ENCODE measurements at regions not wholly inside any gene's neighbourhood (a gene's known extent, or its start where the extent isn't known, plus 50 kb on each side); places are given as distances from the start of the nearest gene placed in this dataset.

DNA sequence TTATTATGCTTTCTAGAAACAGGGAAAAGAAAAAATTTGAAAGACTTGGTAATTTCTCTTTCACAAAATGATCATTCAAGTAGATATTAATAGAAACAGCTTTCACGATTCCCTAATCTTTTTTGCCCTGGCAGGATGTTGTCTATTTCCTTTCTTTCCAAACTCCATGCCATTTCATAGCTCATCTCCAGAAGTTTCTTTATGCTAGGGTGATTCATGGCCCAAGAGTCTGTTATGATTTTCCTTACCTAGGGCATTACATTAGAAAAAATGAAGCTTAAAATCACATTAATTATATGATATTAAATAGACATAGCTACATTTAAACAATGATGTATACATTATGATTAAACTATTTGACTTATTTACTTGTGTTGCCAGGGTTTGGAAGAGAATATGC, 762.1 kb downstream of the LTN1 start:
- no peak for DNase-seq (ENCODE audit: low read depth)

DNA sequence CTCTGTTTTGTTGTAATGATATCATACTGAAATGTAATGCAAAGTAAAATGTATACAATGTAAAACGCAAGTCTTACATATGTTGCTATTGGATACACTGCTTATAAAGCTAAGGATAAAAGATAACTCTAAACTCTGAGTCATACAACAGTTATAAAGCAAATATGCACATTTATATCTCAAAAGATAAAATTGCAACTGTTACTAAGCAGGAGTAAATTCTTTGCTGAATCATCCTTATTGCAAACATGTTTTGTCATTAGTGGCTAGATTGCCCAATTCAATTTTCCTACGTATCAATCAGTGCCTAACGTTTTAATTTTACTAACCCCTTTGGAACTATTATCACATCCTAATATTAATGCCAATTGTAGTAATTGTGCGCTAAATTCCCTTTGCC, 762.9 kb downstream of the LTN1 start:
- no peak for DNase-seq (ENCODE audit: low read depth)

DNA sequence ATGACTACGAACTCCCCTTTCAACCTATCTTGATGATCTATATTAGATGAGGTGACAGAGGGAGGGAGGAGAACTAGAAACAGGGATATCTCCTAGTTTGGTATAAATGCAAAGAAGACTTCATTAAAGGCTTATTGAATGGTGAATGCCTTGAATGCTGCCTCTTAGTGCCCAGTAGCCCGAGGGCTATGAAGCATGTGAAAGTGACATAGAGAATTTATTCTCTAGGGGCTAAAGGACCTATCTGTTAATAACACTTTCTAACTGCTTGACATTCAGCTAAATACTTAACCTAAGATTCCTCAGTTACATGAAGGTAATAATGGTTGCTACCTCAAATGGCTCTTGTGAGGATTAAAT, 764.1 kb downstream of the LTN1 start:
- DNase-seq (ENCODE audit: low read depth), result no peak

DNA sequence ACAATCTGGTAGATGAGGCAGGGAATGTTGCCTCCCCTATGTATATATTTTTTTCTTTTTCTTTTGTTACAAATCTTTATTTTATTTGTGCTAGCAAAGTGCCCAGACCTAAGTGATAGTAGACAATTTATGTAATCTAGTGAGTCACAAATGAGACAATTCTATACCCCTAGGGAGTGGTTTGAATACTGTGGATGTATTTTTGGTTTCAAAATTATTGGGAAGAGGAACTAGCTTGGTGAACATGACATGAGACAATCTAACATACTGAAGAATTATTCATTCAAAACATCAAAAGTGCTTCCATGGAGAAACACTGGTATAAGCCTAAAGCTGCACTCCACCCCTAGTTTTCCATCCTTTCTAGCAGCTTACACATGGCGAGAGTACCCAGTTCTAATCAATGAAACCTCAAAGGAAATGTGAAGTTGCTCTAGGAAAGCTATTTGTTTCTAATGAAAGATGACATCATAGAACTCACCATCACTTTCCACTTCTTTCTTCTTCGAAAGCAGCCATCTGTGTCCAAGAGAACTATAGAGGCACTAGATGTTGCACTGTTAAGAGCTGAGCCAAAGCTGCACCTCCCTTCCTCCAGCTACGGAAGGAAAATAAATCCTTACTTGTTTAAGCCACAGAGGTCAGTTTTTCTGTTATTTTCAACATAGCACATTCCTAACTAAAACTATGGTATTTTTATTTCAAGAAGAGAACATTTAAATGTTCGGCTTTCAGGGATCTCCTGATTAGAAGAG, 764.6 kb downstream of the LTN1 start:
- DNase-seq (ENCODE audit: low read depth), result no peak

DNA sequence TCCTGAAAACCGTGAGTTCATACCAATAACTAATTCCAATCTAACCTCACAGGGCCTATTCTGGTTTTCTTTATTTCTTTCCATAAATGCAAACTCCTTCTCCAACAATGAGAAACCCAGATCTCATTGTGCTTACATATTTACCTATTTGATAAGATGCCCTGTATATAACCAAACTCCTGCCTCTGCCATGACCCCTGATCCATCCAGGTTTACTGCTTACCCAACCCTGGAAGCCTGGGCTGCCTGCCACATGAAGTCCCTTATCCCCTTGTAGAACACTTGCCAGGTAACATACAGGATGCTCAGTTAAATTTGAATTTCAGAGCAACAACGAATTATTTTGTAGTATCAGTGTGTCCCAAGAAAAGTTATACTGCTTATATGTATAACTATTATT, 766.1 kb downstream of the LTN1 start:
- no peak for DNase-seq (ENCODE audit: low read depth)

DNA sequence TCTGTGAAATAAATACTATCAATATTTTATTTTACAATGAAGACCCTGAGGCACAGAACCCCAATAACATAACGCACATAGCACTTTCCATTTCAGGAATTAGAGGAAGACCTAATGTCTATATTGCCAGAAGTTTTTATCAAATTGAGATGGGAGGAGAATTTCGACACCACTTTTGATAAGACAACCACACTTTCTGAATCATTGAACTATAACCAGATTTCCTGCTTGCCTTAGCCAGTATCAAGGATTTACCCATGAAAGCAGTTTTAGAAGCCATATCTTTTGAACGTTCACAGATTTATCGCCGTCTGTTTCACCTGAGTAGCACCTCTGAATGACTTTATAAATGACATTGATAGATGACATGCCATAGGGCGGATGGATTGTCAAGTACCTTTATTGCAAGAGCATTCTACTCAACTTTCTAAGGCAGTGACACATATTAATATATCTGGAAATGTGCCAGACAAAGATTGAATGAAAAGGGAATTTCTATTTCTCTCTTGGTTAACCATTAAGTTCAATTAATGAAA, 768.4 kb downstream of the LTN1 start:
- no peak for DNase-seq (ENCODE audit: low read depth)

DNA sequence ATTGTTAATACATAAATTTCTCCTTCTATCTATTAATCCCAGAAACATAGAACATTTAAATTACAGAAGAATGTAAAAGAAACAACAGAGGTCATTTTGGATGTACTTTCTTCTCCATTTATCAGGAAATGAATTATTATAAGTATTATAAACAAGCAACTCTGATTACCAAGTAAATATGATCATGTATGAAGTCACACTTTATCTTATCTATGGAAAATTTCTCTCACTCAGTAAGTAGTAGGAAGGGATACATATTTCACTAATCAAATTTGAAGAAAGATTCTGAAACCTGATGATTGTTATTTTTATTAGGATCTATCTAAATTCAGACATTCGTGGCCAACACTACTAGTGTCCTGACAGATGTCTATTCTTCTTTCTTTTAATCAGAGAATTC, 770.7 kb downstream of the LTN1 start:
- DNase-seq (ENCODE audit: low read depth), result no peak

DNA sequence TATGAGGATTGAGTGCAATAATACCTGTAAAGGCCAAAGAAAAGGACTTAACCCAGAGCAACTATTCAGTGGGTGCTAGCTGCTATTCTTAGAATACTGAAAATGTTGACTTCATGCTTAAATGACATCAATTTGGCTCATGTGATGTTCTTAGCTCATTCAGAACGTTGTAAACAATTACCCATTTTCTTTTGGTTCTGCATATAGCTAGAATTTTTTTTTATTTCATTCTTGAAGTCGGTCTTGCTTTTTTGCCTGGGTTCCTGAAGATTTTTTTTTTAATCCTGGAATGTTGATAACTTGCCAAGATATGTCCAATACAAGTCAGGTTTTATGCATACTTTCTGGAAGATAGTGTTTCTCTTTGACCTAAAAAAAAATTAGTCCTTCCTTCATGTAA, 772.0 kb downstream of the LTN1 start:
- no peak for DNase-seq (ENCODE audit: low read depth)

DNA sequence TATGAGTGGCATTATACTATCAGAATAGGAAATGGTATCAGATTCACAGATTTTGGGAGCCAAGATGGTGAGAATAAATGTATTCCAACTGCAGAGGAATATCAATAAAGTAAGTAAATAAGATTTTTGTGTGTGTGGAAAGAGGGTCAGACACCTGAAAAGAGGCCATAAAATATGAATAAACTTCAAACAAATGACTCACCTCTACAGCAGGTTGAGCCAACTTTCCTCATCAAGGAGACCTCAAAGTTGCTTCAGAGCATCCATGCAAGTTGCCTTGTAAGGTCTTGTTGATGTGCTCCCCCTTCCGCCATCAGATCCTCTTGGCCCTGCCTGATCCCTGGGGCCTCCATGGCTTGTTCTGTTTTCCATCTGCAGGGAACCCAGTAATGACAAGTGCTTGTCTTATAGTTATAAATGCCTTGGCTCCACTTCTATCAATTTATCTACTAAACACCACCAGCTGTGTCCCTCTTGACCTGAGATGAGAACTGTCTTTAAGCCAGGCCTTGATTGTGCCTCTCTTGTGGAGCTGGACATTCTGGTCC, 775.6 kb downstream of the LTN1 start:
- DNase-seq (ENCODE audit: low read depth), result no peak

DNA sequence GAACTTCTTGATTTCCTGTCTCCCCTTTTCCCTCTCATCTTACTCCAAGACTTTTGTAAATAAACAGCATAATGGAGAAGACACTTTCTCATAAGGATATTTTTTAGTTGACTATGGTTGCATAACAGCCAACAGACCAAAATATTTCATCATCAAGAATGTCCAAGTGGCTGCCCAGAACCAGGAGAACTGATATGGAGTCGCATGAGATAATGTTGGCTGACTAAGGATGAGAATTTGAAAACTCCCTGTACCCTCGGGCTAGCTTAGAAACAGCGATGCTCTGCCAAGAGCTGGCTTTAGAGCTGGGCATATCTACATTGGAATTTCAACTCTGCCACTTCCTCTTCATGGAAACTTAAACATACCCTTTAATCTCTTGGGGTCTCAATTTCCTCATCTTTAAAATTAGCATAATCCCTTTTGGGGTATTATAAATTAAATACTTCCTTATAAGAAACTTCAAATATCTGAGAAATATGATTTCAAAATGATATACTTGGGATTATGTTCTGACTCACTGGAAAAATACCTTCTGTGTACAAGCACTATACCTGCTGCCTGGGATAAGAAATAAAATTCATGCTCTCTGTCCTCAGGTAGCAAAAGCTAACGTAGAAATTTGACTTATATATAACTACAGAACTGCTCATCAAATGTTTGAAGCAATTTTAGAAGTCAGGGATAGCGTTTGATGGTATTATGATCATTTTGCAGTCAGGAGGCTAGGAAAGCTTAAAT, 777.3 kb downstream of the LTN1 start:
- no peak for DNase-seq (ENCODE audit: low read depth)

DNA sequence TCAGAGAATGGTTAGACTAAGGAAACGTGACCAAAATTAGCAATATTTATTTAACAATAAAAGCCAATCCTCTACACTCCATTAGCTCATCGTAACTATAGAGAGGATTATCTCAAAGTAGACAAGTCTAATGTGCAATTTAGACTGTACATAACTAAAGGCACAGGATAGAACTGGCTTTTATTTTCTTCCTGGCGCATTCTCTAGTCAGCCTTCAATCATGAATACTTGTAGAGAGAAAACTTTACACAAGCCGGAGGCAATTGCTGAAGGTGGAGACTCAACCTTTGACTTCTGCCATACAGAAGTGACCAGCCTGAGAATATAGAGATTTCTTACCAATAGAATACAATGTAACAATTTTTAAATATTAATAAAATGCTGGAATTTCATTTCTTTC, 777.9 kb downstream of the LTN1 start:
- no peak for DNase-seq (ENCODE audit: low read depth)

DNA sequence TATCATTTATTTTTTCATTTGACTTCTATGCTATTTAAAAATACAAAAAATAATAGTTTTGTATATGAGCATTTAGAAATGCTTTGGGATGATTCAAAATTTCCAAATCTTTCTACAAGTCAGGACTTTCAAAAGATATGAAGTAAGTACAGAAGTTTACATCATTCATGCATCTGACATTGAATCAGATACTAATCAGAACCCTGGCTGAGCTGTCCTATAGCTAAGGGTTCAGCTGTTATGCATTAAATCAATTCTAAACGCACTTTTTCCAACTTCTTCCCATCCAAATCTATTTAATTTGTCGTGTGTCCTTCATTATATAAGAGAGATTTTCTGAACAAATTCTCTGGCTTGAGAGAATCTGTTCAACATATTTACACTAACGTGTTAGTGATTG, 779.4 kb downstream of the LTN1 start:
- no peak for DNase-seq (ENCODE audit: low read depth)

DNA sequence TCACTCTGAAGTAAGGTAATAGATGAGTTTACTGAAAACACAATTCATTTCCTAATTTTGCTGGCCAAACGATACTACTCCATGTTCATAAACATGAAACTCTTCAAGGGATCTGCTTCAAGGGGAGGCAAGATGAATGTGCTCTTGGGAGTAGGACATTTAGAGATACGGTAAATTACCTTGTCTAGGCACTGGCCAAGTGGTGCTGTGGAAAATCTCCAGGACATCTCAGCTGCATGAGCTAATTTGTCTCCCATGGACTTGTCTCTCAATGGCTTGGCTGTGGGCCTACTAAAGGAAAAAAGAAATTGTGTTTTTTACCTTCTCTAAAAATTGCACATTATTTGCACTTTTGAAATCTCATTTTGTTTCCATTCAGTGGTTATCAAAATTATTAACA, 780.6 kb downstream of the LTN1 start:
- no peak for DNase-seq (ENCODE audit: low read depth)

DNA sequence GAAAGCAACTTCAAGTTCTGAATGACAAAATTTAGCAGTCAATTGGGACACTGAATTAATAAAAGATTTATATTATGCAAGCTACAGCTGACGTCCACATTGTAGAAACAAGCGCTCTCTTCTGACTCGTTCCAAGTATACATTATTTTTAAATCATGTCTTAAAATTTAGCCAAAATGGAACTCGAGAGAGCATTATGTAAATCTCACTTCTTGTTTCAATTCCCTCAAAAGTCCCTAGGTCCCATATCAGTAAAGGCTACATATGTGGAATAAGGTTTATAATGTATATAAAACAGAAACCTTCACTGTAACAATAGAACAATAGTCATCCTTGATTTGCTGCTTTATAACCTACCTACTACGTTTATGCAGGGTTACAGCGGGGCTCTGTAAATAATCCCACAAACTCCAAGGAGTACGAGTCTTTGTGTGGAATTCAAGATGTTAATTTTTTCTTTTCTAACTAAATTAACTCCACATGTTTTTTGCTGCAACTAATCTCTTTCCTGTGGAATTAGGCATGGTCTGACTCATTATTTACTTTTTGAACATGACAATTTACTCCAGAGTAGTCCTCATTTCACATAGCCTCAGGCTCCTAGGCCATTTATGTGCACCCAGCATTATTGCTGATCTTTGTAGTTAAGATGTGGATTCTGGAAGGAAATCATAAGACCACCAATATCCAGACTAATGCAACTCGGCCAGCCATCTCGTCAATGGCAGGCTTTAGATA, 785.1 kb downstream of the LTN1 start:
- no peak for DNase-seq (ENCODE audit: low read depth)

DNA sequence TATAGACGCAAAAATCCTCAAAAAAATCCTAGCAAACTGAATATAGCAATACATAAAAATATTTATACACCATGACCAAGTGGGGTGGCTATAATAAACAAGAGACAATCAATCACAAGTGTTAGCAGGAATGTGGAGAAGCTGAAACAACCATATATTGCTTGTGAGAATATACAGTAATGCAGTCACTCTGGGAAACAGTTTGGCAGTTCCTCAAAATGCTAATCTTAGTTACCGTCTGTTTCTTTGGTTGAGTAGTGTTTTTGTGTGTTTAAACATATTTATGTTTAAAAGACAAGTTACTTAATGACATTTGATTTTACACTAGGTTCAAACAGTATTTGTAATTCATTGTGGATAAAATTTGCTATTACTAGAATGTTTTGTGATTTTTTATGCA, 792.0 kb downstream of the LTN1 start:
- DNase-seq (ENCODE audit: low read depth), result no peak

DNA sequence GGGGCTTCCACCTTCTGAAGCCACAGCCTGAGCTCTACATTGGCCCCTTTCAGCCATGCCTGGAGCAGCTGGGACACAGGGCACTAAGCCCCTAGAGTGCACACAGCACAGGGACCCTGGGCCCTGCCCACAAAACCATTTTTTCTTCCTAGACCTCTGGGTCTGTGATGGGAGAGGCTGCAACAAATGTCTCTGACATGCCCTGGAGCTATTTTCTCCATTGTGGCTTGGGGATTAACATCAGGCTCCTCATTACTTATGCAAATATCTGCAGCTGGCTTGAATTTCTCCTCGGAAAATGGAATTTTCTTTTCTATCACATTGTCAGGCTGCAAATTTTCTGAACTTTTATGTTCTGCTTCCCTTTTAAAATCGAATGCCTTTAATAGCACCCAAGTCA, 795.7 kb downstream of the LTN1 start:
- DNase-seq (ENCODE audit: low read depth), result no peak

DNA sequence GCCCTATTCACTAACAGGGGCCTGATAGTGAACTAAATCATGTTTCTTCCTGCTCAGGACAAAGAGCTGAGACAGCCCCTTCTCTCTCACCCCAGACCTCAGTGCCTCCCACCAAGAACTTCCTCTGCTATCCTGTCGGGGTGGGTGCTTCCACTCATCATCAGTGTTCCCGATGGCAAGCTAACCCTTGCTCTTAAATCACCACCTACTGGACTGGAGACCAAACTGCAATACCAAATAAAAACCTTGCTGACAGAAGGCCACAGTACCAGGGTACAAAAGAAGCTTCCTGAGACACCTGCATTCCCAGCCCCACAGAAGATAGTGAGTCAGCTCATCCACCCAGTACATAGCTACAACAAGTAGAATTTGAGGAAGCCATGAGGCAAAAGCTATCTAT, 799.5 kb downstream of the LTN1 start:
- no peak for DNase-seq (ENCODE audit: low read depth)

DNA sequence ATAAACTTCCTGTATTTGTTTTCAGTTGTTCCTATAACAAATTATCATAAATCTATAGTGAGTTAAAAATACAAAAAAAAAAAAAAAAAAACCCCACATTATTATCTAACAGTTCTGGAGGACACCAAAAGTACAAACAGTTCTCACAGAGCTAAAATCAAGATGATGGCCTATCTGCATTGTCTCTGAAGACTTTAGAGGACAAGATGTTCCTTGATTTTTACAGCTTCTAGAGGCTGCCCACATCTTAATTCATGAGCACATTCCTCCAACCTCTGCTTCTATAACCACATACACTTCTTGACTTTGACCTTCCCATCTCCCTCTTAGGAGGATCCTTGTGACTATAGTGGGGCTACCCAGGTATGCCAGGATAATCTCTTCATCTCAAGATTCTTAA, 806.1 kb downstream of the LTN1 start:
- DNase-seq (ENCODE audit: low read depth), result no peak

DNA sequence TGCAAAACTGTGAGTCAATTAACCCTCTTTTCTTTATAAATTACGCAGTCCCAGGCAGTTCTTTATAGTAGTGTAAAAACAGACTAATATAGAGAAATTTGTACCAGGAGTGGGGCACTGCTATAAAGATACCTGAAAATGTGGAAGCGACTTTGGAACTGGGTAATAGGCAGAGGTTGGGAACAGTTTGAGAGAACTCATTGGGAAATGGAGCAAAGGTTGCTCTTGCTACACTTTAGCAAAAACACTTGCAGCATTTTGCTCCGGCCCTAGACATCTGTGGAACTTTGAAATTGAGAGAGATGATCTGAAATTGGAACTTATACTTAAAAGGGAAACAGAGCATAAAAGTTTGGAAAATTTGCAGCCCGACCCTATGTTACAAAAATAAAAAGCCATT, 810.9 kb downstream of the LTN1 start:
- DNase-seq (ENCODE audit: low read depth), result no peak

DNA sequence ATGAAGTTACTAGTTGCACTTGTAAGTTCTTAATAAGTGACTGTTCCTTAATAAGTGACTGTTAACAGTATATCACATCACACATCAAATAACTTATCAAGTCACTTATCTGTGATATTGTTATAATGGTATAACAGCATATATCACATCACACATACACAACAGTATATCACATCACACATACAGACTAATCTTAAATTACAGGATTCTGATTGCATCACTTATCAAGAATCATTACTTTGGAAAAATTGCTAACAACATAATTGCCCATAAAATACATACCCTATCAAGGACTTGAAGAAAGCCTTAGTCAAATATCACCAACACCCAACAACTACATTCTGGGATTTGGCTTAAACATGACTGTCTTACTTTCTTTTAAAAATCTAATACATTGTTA, 813.5 kb downstream of the LTN1 start:
- DNase-seq (ENCODE audit: low read depth), result no peak

DNA sequence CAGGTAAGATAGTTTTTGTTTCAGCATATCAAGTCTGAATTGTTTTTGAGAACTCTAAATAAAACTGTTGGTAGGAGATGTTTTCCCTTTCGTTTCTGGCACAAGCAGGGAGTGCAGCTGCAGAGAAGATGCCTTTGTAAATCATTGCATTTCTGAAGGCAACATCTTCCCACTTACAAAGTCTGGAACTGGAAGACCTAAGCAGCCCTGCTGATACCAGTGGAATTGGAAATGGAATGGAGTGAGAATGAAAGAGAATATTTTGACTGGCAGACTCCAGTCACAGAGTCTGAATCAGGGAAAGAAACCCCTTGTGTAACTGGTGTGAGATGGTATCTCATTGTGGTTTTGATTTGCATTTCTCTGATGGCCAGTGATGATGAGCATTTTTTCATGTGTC, 815.6 kb downstream of the LTN1 start:
- no peak for DNase-seq (ENCODE audit: low read depth)

DNA sequence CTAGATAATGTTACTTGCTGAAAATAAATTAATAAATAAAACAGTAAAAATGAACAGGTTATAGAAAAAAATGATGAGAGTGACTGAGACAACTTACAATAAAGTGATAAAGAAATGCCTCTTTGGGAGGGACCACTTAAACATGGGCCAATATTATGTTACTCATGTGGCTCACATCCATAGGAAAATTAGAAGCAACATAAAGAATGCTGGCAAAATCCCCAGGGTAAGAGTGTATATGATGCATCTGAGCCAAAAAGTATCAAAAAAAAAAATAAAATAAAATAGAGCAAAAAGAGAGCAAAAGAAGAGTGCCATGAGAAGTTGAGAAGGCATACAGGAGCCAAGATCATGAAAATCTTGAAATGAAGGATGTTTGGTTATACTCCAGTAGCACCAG, 818.0 kb downstream of the LTN1 start:
- DNase-seq (ENCODE audit: low read depth), result no peak

DNA sequence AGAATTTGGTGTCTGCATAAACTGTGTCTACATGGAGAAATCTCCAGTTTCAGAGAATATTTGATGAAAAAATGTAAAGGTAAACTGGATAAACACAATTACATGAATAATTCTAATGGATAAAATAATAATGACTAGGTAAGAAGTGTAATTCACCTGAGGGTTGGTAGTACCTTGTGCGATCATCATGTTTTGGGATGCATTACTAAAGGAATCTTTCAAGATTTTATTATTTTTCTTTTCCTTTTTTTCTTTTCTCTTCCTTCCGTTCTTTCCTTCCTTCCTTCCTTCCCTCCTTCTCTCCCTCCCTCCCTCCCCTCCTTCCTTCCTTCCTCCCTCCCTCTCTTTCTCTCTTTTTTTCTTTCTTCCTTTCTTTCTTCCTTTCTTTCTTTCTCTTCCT, 818.7 kb downstream of the LTN1 start:
- DNase-seq (ENCODE audit: low read depth), result no peak

Measured in activated T-cell treated with anti-CD3 and anti-CD28 coated beads for 1 hour (primary cell).